ENCODE measurements at regions not wholly inside any gene's neighbourhood (a gene's known extent, or its start where the extent isn't known, plus 50 kb on each side); places are given as distances from the start of the nearest gene placed in this dataset.

DNA sequence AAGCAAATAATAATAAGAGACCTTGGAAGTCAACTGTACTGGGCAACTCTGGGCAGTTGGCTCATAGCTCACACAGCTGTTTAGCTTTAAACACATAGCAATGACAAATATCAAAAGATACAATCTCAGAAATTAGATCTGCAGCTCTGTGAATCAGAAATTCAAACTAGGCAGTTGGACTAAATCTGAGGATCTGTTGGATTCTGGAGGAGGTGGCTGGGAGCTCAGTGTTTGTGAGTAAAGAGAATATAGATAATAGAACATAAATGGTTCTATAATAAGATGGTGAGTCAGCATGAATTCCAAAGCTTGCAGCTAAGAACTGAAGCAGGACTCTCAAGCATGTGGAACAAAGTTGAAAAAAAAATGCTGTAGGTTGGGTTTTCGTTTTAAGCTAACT, 1949.4 kb upstream of the SEL1L start:
- no peak overlapping the region for H3K27ac Mint-ChIP-seq (ENCODE audit: unreplicated experiment)

DNA sequence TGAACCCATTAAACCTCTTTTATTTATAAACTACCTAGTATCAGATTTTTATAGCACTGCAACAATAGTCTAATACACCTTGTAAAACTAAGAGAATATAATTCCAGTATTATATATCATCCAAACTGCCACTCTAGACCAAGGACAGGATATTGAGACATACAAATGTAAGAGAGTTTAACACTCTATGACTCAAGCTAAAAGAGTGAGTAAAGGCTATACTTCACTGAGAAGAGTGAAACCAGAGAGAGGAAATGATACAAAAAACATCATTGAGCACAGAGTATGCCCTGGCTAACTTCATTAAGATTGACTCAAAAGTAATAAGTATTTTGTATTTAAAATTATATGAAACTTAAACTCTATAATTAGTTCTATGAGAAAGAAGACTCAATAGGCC, 1951.9 kb upstream of the SEL1L start:
- no peak for DNase-seq
- Histone ChIP-seq H3K4me1 (no peaks in the 10 kb centered on the region), H3K36me3 (ENCODE audit: control insufficient read depth, insufficient read depth, low read length) (no peaks in the 10 kb centered on the region), H3K9me3 (no peaks in the 10 kb centered on the region), H3K27me3 (replicated peaks; ENCODE audit: control insufficient read depth, insufficient read depth, low read length) (no peaks in the 10 kb centered on the region), H3K4me3 (ENCODE audit: low read depth, low read length) (no peak overlapping the region)
- POLR2A ChIA-PET = no interaction called here
- TF ChIP-seq, protein P1, sequence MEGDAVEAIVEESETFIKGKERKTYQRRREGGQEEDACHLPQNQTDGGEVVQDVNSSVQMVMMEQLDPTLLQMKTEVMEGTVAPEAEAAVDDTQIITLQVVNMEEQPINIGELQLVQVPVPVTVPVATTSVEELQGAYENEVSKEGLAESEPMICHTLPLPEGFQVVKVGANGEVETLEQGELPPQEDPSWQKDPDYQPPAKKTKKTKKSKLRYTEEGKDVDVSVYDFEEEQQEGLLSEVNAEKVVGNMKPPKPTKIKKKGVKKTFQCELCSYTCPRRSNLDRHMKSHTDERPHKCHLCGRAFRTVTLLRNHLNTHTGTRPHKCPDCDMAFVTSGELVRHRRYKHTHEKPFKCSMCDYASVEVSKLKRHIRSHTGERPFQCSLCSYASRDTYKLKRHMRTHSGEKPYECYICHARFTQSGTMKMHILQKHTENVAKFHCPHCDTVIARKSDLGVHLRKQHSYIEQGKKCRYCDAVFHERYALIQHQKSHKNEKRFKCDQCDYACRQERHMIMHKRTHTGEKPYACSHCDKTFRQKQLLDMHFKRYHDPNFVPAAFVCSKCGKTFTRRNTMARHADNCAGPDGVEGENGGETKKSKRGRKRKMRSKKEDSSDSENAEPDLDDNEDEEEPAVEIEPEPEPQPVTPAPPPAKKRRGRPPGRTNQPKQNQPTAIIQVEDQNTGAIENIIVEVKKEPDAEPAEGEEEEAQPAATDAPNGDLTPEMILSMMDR (IDR thresholded peaks at IDR 0.05; ENCODE audit: insufficient read depth in 1 of 2, low read depth in 1 of 2, low read length in 1 of 2, severe bottlenecking in 1 of 2, unreplicated experiment in 1 of 2) = no peak
- CTCF ChIA-PET = no interaction called here
- Mint-ChIP-seq H3K27ac (ENCODE audit: unreplicated experiment) (no peak overlapping the region), H3K36me3 (ENCODE audit: insufficient read depth, unreplicated experiment) (no peaks in the 10 kb centered on the region), H3K4me1 (ENCODE audit: low read depth, unreplicated experiment) (no peaks in the 10 kb centered on the region), H3K9me3 (ENCODE audit: unreplicated experiment) (no peaks in the 10 kb centered on the region), H3K27me3 (ENCODE audit: insufficient read depth, unreplicated experiment) (no peaks in the 10 kb centered on the region), H3K4me3 (ENCODE audit: unreplicated experiment) (no peak overlapping the region)
- BruUV-seq (replicated peaks) = no TSS peak
- intact Hi-C loops (cut with micrococcal nuclease; ENCODE audit: unreplicated experiment) = no loop called here

More for the DNA sequence above, 1949.4 kb upstream of the SEL1L start:
- no peaks in the 10 kb centered on the region for H3K36me3 ChIP-seq (ENCODE audit: control insufficient read depth, insufficient read depth, low read length)
- H3K4me1 Mint-ChIP-seq (ENCODE audit: low read depth, unreplicated experiment) = no peaks in the 10 kb centered on the region
- CTCF ChIA-PET = no interaction called here
- BruUV-seq (replicated peaks) = no TSS peak
- no peaks in the 10 kb centered on the region for H3K27me3 ChIP-seq (replicated peaks; ENCODE audit: control insufficient read depth, insufficient read depth, low read length)
- H3K4me3 ChIP-seq (ENCODE audit: low read depth, low read length) = no peak overlapping the region
- no peak for DNase-seq
- POLR2A ChIA-PET = no interaction called here
- no peak overlapping the region for H3K4me3 Mint-ChIP-seq (ENCODE audit: unreplicated experiment)
- 0 out of 2 replicates have a peak, but pooled peaks cover 6% of the 10 kb centered on the region for H3K9me3 ChIP-seq
- no peaks in the 10 kb centered on the region for H3K36me3 Mint-ChIP-seq (ENCODE audit: insufficient read depth, unreplicated experiment)
- H3K27me3 Mint-ChIP-seq (ENCODE audit: insufficient read depth, unreplicated experiment) = no peaks in the 10 kb centered on the region
- TF ChIP-seq, protein P1 (IDR thresholded peaks at IDR 0.05; ENCODE audit: insufficient read depth in 1 of 2, low read depth in 1 of 2, low read length in 1 of 2, severe bottlenecking in 1 of 2, unreplicated experiment in 1 of 2) = no peak
- intact Hi-C loops (cut with micrococcal nuclease; ENCODE audit: unreplicated experiment) = no loop called here
- no peaks in the 10 kb centered on the region for H3K4me1 ChIP-seq
- H3K9me3 Mint-ChIP-seq (ENCODE audit: unreplicated experiment) = no peaks in the 10 kb centered on the region

DNA sequence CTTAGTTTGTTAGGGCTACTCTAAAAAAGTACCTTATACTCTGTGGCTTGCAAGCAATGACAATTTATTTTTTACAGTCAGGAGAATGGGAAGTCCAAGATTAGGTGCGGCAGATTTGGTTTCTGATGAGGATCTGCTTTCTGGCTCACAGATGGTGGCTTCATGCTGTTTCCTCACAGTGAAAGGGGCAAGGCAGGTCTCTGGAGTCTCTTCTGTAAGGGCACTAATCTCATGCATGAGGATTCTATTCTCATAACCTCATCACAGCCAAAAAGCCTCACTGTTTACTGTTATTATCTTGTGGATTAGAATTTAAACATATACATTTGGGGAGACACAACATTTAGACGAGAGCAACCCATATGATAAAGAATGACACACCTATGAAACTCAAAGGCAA, 1957.4 kb upstream of the SEL1L start:
- no peaks in the 10 kb centered on the region for H3K9me3 Mint-ChIP-seq (ENCODE audit: unreplicated experiment)
- H3K4me3 ChIP-seq (ENCODE audit: low read depth, low read length) = no peak overlapping the region
- intact Hi-C loops (cut with micrococcal nuclease; ENCODE audit: unreplicated experiment) = no loop called here
- BruUV-seq (replicated peaks) = no TSS peak
- H3K36me3 ChIP-seq (ENCODE audit: control insufficient read depth, insufficient read depth, low read length) = no peaks in the 10 kb centered on the region
- POLR2A ChIA-PET = no interaction called here
- no peaks in the 10 kb centered on the region for H3K27me3 Mint-ChIP-seq (ENCODE audit: insufficient read depth, unreplicated experiment)
- CTCF ChIA-PET = no interaction called here
- no peaks in the 10 kb centered on the region for H3K4me1 Mint-ChIP-seq (ENCODE audit: low read depth, unreplicated experiment)
- TF ChIP-seq, protein P1 (IDR thresholded peaks at IDR 0.05; ENCODE audit: insufficient read depth in 1 of 2, low read depth in 1 of 2, low read length in 1 of 2, severe bottlenecking in 1 of 2, unreplicated experiment in 1 of 2) = no peak
- no peak overlapping the region for H3K4me3 Mint-ChIP-seq (ENCODE audit: unreplicated experiment)
- DNase-seq = no peak
- H3K4me1 ChIP-seq = no peaks in the 10 kb centered on the region
- H3K27ac Mint-ChIP-seq (ENCODE audit: unreplicated experiment) = no peak overlapping the region
- H3K9me3 ChIP-seq = no peaks in the 10 kb centered on the region
- H3K36me3 Mint-ChIP-seq (ENCODE audit: insufficient read depth, unreplicated experiment) = no peaks in the 10 kb centered on the region
- no peaks in the 10 kb centered on the region for H3K27me3 ChIP-seq (replicated peaks; ENCODE audit: control insufficient read depth, insufficient read depth, low read length)

All from Caco-2 (cell line).